ENCODE measurements at regions not wholly inside any gene's neighbourhood (a gene's known extent, or its start where the extent isn't known, plus 50 kb on each side); places are given as distances from the start of the nearest gene placed in this dataset.

DNA sequence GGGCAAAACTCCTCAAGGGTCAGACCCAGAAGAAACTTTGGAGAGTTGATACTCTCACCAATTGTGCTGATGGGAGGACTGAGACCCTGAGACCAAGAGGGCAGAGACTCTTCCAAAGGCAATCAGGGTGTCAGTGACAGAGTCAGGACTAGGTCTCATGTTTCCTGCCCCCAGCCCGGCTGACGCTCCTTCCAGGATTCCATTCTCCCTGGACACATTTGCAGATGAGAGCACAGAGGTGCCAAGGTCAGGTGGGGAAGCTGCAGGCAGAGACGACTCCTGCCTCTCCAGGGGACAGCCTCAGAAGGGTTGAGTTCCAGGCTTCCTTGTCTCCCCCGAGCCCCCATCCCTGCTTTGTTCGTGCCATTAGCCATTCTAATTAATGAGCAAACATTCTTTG, 174.1 kb downstream of the WSCD1 start:
- DNase-seq (ENCODE audit: insufficient read length, low spot score, missing footprints) = no peak

DNA sequence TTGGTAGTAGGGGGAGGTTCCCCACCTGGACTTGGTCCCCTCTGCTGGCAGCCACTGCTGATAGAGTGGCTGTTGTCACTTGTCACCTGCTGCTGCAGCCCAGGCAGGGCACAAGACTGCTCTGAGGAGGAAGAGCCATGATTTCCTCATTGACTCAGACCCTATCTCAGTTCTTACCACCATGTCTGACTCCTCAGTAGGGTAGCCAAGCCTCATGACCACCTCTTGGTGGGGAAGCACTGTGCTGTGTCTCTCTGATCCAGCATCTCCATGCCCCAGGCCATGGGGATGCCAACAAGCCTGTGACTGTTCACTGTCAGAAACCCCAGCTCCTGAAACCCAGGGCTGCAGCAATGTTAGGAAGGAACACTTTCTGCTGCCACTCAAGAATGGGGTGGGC, 173.0 kb downstream of the WSCD1 start:
- Histone ChIP-seq H3K27ac (ENCODE audit: low read depth, low read length) (no peak overlapping the region), H4K20me1 (ENCODE audit: insufficient read depth, low read length) (no peaks in the 10 kb centered on the region), H3K79me2 (ENCODE audit: insufficient read depth, low read length) (no peaks in the 10 kb centered on the region), H3K9me3 (ENCODE audit: low read depth, low read length) (no peaks in the 10 kb centered on the region), H3K4me3 (ENCODE audit: insufficient read depth, low read length) (no peak overlapping the region), H3K36me3 (ENCODE audit: insufficient read depth, low read length) (no peaks in the 10 kb centered on the region), H3K4me2 (ENCODE audit: insufficient read depth, low read length) (no peak overlapping the region), H2AFZ (ENCODE audit: low read length) (no peak overlapping the region), H3K4me1 (ENCODE audit: insufficient read depth, low read length) (no peaks in the 10 kb centered on the region), H3K27me3 (ENCODE audit: insufficient read depth, low read length) (peaks cover 20% of the 10 kb centered on the region)
- no peak for TF ChIP-seq CTCF (IDR thresholded peaks at IDR 0.05; ENCODE audit: extremely low read depth, low read depth, low read length)
- no peak for DNase-seq (ENCODE audit: insufficient read length, low spot score, missing footprints)

More for the DNA sequence above, 174.1 kb downstream of the WSCD1 start:
- Histone ChIP-seq H2AFZ (ENCODE audit: low read length) (no peak overlapping the region), H3K27ac (ENCODE audit: low read depth, low read length) (no peak overlapping the region), H3K4me2 (ENCODE audit: insufficient read depth, low read length) (no peak overlapping the region), H3K9me3 (ENCODE audit: low read depth, low read length) (no peaks in the 10 kb centered on the region), H3K79me2 (ENCODE audit: insufficient read depth, low read length) (no peaks in the 10 kb centered on the region), H3K4me1 (ENCODE audit: insufficient read depth, low read length) (no peaks in the 10 kb centered on the region), H3K27me3 (ENCODE audit: insufficient read depth, low read length) (peaks cover 12% of the 10 kb centered on the region), H4K20me1 (ENCODE audit: insufficient read depth, low read length) (no peaks in the 10 kb centered on the region), H3K36me3 (ENCODE audit: insufficient read depth, low read length) (no peaks in the 10 kb centered on the region), H3K4me3 (ENCODE audit: insufficient read depth, low read length) (no peak overlapping the region)
- TF ChIP-seq CTCF (IDR thresholded peaks at IDR 0.05; ENCODE audit: extremely low read depth, low read depth, low read length) = no peak

GRCh38 chr17:6241996-6242395, 171.8 kb downstream of the WSCD1 start:
- Histone ChIP-seq H3K36me3 (ENCODE audit: insufficient read depth, low read length) (no peaks in the 10 kb centered on the region), H3K27me3 (ENCODE audit: insufficient read depth, low read length) (peaks cover 23% of the 10 kb centered on the region), H3K9me3 (ENCODE audit: low read depth, low read length) (no peaks in the 10 kb centered on the region), H3K79me2 (ENCODE audit: insufficient read depth, low read length) (no peaks in the 10 kb centered on the region), H3K4me3 (ENCODE audit: insufficient read depth, low read length) (no peak overlapping the region), H3K4me1 (ENCODE audit: insufficient read depth, low read length) (no peaks in the 10 kb centered on the region), H3K4me2 (ENCODE audit: insufficient read depth, low read length) (no peak overlapping the region), H3K27ac (ENCODE audit: low read depth, low read length) (no peak overlapping the region), H4K20me1 (ENCODE audit: insufficient read depth, low read length) (no peaks in the 10 kb centered on the region), H2AFZ (ENCODE audit: low read length) (no peak overlapping the region)
- DNase-seq (ENCODE audit: insufficient read length, low spot score, missing footprints) = no peak
- TF ChIP-seq CTCF (IDR thresholded peaks at IDR 0.05; ENCODE audit: extremely low read depth, low read depth, low read length) = no peak

- Histone ChIP-seq H3K4me3 (ENCODE audit: insufficient read depth, low read length) (no peak overlapping the region), H3K27me3 (ENCODE audit: insufficient read depth, low read length) (peaks cover 26% of the 10 kb centered on the region), H3K4me1 (ENCODE audit: insufficient read depth, low read length) (no peaks in the 10 kb centered on the region), H2AFZ (ENCODE audit: low read length) (no peak overlapping the region), H3K4me2 (ENCODE audit: insufficient read depth, low read length) (no peak overlapping the region), H3K79me2 (ENCODE audit: insufficient read depth, low read length) (no peaks in the 10 kb centered on the region), H3K27ac (ENCODE audit: low read depth, low read length) (no peak overlapping the region), H4K20me1 (ENCODE audit: insufficient read depth, low read length) (no peaks in the 10 kb centered on the region), H3K9me3 (ENCODE audit: low read depth, low read length) (no peaks in the 10 kb centered on the region), H3K36me3 (ENCODE audit: insufficient read depth, low read length) (no peaks in the 10 kb centered on the region)
- no peak for TF ChIP-seq CTCF (IDR thresholded peaks at IDR 0.05; ENCODE audit: extremely low read depth, low read depth, low read length)
- DNase-seq (ENCODE audit: insufficient read length, low spot score, missing footprints) = peak; percentile 8
Observed at GRCh38 chr17:6241381-6241780, 171.2 kb downstream of the WSCD1 start.

Data from osteoblast (primary cell).